ENCODE measurements at regions not wholly inside any gene's neighbourhood (a gene's known extent, or its start where the extent isn't known, plus 50 kb on each side); places are given as distances from the start of the nearest gene placed in this dataset.

DNA sequence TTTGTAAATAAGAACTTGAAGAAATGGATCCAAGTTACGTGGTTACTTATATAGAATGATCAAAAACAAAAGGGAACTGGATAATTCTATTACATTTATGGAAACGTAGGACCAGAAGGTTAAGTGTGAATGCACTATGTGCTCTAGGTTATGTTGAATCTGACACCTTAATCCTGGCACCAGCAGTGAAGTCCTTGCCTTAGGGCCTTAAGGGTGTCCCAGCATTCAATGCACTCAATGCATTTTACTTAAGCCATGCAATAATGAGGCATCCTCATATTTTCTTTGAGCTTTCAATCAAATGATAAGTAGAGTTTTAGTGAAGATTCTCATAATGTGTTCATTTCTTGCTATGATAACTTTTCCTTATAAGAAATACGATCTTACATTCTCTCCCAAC is 178.3 kb upstream of the AGR3 start:
- TF ChIP-seq RAD21 (IDR thresholded peaks at IDR 0.05; ENCODE audit: insufficient read depth, low read depth, low read length) (no peak), FOS (IDR thresholded peaks at IDR 0.05; ENCODE audit: borderline replicate concordance, extremely low read depth, insufficient read length) (no peak), POLR2A (IDR thresholded peaks at IDR 0.05; ENCODE audit: low read depth, low read length) (no peak), EZH2 (IDR thresholded peaks at IDR 0.05; ENCODE audit: borderline replicate concordance, control insufficient read depth, low read depth, low read length) (no peak), NFIC (IDR thresholded peaks at IDR 0.05; ENCODE audit: low read depth, low read length) (no peak), NFXL1 (IDR thresholded peaks at IDR 0.05; ENCODE audit: borderline replicate concordance) (no peak), HDAC2 (IDR thresholded peaks at IDR 0.05) (no peak), SRF (IDR thresholded peaks at IDR 0.05; ENCODE audit: low read depth in 2 of 2, low read length in 2 of 2) (no peak), CTCF (IDR thresholded peaks at IDR 0.05 in 2 of 3, conservative IDR thresholded peaks at IDR 0.05 in 1 of 3; ENCODE audit: control insufficient read depth in 2 of 3, extremely low read depth in 1 of 3, insufficient read depth in 1 of 3, low read depth in 3 of 3, low read length in 3 of 3) (no peak), NR2C1 (IDR thresholded peaks at IDR 0.05) (no peak)
- TF ChIP-seq, protein P1, sequence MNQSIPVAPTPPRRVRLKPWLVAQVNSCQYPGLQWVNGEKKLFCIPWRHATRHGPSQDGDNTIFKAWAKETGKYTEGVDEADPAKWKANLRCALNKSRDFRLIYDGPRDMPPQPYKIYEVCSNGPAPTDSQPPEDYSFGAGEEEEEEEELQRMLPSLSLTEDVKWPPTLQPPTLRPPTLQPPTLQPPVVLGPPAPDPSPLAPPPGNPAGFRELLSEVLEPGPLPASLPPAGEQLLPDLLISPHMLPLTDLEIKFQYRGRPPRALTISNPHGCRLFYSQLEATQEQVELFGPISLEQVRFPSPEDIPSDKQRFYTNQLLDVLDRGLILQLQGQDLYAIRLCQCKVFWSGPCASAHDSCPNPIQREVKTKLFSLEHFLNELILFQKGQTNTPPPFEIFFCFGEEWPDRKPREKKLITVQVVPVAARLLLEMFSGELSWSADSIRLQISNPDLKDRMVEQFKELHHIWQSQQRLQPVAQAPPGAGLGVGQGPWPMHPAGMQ (IDR thresholded peaks at IDR 0.05; ENCODE audit: borderline replicate concordance) = no peak
- TF ChIP-seq, protein P2, sequence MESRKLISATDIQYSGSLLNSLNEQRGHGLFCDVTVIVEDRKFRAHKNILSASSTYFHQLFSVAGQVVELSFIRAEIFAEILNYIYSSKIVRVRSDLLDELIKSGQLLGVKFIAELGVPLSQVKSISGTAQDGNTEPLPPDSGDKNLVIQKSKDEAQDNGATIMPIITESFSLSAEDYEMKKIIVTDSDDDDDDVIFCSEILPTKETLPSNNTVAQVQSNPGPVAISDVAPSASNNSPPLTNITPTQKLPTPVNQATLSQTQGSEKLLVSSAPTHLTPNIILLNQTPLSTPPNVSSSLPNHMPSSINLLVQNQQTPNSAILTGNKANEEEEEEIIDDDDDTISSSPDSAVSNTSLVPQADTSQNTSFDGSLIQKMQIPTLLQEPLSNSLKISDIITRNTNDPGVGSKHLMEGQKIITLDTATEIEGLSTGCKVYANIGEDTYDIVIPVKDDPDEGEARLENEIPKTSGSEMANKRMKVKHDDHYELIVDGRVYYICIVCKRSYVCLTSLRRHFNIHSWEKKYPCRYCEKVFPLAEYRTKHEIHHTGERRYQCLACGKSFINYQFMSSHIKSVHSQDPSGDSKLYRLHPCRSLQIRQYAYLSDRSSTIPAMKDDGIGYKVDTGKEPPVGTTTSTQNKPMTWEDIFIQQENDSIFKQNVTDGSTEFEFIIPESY (IDR thresholded peaks at IDR 0.05) = no peak
